MM.1S (cell line): ENCODE measurements at regions not wholly inside any gene's neighbourhood (a gene's known extent, or its start where the extent isn't known, plus 50 kb on each side); places are given as distances from the start of the nearest gene placed in this dataset.

Experiments
- EZH2 ChIP-seq: fragments of 300-600 bp; sonication (generic); optimal IDR thresholded peaks from 2 replicates; pipeline ENCODE3; 2017; ENCODE audit warnings: low read depth, mild to moderate bottlenecking, antibody characterized with exemption, low read length, mixed read lengths
- EZH2phosphoT487 ChIP-seq: fragments of 300-600 bp; sonication (generic); IDR thresholded peaks from 2 replicates; pipeline ENCODE4 v1.6.1; 2018; ENCODE audit warnings: antibody characterized with exemption, low read length
- TF ChIP-seq, protein P1 (sequence below): fragments of 300-600 bp; sonication (generic); IDR thresholded peaks from 2 replicates; pipeline ENCODE4 v1.5.1; 2016; ENCODE audit warnings: antibody characterized with exemption, low read length, mixed read lengths

DNA sequence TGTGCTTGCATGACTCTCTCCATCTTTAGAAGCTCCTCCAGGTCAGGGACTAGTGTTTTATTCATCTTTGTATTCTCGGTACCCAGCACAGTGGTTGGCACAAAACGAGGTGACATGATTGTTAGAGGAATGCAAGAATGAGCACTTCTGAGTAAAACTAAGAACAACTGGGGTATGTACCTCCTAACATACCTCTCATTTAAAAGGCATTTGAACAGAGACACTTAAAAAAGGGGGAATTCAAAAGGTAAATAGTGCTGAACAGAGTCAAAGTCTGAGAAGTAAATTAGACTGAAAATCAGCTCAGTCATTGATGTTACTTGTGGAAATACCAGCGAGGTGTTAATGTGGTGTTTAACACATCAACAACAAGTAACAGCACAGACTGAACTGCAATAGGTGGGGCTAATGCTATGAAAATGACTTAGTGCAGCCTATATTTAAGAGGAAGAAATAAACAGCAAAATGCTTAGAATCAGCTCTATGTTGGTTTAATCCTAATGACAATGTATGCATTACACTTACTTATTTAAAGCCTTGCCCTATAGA, 102.4 kb downstream of the TMCO5A start:
- TF ChIP-seq, protein P1, sequence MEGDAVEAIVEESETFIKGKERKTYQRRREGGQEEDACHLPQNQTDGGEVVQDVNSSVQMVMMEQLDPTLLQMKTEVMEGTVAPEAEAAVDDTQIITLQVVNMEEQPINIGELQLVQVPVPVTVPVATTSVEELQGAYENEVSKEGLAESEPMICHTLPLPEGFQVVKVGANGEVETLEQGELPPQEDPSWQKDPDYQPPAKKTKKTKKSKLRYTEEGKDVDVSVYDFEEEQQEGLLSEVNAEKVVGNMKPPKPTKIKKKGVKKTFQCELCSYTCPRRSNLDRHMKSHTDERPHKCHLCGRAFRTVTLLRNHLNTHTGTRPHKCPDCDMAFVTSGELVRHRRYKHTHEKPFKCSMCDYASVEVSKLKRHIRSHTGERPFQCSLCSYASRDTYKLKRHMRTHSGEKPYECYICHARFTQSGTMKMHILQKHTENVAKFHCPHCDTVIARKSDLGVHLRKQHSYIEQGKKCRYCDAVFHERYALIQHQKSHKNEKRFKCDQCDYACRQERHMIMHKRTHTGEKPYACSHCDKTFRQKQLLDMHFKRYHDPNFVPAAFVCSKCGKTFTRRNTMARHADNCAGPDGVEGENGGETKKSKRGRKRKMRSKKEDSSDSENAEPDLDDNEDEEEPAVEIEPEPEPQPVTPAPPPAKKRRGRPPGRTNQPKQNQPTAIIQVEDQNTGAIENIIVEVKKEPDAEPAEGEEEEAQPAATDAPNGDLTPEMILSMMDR = no peak
- TF ChIP-seq EZH2 = no peak
- no peak for TF ChIP-seq EZH2phosphoT487
